HuH-7.5 (cell line): ENCODE measurements at regions not wholly inside any gene's neighbourhood (a gene's known extent, or its start where the extent isn't known, plus 50 kb on each side); places are given as distances from the start of the nearest gene placed in this dataset.

Experiments
- DNase-seq: peaks from one replicate; pipeline ENCODE4 v3.0.0; 2011; ENCODE audit warnings: low spot score

DNA sequence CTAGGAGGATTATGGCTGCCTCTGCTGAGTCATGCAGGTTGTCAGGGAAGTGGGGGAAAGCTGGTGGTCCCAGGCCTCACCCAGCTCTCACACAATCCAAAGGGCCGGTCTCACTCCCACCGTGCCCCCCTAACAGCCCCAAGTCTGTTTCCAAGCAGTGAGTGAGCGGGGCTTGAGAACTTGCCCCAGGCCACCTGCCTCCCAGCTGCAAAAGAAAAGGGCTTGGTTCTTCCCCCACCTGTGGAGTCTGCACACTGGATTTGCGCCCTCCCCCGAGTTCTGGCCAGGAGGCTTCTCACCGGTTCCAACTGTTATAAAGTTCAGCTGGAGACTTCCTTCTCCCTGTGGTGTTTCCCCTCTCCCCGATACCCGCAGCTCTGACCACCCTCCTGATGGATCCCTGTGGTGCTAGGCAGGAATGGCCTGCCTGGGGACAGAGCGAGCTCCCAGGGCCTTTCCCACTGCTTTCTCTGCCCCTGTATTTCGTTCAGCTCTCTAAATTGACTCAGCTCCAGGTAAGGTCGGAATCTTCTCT lies 222.3 kb downstream of the BARHL2 start:
- DNase-seq: no peak

GRCh38 chr1:90488451-90488850 lies 228.7 kb downstream of the BARHL2 start:
- DNase-seq: no peak

DNA sequence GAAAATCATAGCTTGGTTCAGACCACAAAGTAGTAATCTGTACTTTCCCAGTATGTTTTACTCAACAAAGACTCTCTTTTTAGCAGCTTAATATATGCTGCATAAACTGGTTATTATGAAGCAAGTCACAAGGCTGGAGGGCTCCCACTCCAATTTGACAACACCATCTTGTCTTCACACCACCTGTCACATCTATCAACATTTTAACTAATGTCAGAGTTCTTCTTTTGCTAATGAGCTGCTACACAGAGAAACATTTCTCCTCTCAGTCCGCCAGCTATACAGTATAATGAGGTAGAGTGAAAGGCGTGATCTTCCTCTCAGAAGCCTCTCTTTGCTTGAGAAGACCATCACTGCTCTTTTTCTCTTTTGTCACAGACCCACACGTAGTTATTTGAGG lies 230.1 kb downstream of the BARHL2 start:
- no peak for DNase-seq

GRCh38 chr1:90486134-90486824 lies 230.8 kb downstream of the BARHL2 start:
- DNase-seq: no peak

GRCh38 chr1:90480271-90480835 lies 236.7 kb downstream of the BARHL2 start:
- DNase-seq: no peak

DNA sequence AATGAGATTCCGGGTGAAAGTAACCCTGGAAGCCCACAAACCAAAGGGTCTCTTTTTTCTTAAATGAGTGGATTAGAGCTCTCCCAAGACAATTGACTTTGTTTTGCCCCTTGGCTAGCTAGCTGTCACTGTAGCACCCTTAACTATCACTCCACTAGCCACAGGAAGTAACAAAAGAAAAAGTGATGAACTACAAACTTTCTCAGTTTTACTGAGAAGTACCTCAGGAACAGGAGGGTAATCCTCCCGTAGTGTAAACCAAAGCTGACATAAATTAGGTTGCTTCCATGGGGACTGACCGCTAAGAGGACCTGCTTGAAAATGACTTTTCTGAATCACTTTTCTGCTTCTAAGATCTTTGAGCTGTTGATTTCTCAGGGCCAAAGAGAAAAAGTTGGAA lies 240.1 kb downstream of the BARHL2 start:
- DNase-seq: no peak

GRCh38 chr1:90476411-90476810 lies 240.7 kb downstream of the BARHL2 start:
- no peak for DNase-seq

DNA sequence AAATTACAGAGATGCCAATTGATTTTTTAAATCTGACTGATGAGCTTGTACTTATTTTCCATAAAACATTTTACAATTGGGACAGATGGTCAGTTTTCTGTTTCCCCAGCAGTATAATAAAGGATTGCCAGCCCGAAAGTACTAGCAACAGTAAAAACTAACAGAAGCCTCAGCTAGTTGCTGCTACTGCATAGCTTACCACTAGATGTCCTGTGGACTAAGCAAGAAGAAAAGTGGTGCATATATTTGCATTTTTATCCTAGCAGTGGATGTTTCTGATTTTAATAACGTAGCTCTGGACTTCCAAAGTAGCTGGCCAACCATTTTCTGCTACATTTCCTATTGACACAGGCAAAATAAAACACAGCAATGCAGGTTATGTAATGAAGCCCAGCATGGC lies 241.5 kb downstream of the BARHL2 start:
- DNase-seq: no peak

- no peak for DNase-seq
Measured at GRCh38 chr1:90474731-90475130, 242.4 kb downstream of the BARHL2 start.

DNA sequence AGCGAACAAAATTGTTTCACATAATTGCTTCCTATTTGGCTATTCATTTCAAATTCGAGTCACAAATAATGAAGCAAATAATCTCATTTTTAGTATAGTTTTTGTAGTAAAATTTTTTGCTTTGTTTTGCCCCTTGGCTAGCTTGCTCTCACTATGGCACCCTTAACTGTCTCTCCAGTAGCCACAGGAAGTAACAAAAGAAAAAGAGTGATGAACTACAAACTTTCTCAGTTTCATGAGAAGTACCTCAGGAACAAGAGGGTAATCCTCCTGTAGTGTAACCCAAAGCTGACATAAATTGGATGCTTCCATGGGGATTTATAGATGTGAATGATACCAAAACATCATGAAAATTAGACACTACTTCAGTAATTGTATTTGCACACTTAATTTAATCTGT lies 242.9 kb downstream of the BARHL2 start:
- DNase-seq: no peak

GRCh38 chr1:90472775-90473174 lies 244.3 kb downstream of the BARHL2 start:
- no peak for DNase-seq

- DNase-seq: no peak
Measured at GRCh38 chr1:90459570-90459969, 257.5 kb downstream of the BARHL2 start.

- no peak for DNase-seq
Measured at GRCh38 chr1:90457985-90458384, 259.1 kb downstream of the BARHL2 start.

DNA sequence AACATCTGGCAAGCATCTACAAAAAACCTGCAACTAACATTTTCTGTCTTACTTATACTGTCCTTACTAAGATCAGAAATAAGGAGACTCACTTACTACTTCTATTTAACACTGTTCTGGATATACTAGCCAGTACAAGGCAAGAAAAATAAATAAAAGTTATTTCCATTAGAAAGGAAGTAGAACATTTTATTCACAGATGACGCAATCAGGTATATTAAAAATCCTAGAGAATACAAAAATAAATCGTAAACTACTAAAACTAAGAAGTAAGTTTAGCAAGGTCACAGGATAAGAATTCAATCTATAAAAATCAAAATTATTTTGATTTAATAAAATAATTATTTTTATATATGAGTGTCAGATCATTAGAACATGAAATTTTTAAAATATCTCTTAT lies 264.6 kb downstream of the BARHL2 start:
- no peak for DNase-seq

GRCh38 chr1:90443354-90443753 lies 273.7 kb downstream of the BARHL2 start:
- DNase-seq: no peak

DNA sequence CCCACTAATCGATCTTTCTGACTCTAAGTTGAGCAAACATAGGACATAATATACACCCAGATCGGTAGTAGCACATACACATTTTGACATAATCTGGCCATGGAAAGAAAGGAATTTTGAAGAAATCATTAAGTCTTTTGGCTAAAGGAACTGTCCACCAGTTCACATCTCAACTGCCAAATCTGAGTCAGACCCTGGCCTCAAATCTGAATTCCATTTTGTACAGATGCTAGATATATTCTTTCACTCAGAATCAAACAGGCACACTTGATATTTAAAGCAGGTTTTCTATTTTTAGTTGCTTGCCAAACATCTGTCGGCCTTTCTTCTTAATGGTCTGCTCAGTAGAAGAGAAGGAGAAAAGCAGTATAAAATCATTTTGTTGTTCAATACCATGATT lies 281.8 kb downstream of the BARHL2 start:
- no peak for DNase-seq

DNA sequence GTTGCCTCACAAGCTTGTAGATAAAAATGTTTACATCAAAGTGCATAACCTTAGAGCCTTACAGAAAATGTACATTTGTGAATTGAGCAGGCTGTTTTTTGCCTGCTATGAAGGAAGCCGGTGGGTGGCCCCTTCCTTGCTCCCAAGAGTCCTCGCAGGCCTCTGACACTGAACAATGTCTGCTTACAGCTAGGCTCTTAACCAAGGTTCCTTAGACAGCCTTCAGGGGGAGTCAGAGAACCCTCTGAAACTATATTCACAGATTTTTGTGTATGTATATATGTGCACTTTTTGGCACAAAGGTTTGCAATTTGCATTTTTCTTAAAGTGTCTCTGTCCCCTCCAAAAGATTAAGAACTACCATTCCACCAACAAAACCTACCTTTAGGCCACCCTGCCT lies 282.6 kb downstream of the BARHL2 start:
- DNase-seq: no peak

GRCh38 chr1:90417126-90417525 lies 300.0 kb downstream of the BARHL2 start:
- DNase-seq: no peak

DNA sequence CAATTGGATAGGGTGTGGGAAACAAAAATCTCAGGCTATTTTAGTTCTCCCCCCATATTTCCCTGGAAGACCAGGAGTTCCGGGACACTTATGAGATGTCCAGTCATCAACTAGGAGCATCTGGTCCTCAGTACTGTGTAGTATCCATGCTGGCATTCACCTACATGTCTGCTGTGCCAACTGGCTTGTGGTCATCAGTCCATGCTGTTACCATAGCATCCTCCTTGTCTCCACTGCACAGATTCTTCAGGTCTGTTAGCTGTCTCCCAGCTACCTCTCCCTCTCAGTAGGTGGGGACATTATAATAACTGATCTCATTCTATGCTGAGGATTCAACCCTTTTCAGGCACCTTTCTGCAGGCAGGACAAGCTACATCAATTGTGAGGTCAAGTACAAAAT lies 302.9 kb downstream of the BARHL2 start:
- no peak for DNase-seq

DNA sequence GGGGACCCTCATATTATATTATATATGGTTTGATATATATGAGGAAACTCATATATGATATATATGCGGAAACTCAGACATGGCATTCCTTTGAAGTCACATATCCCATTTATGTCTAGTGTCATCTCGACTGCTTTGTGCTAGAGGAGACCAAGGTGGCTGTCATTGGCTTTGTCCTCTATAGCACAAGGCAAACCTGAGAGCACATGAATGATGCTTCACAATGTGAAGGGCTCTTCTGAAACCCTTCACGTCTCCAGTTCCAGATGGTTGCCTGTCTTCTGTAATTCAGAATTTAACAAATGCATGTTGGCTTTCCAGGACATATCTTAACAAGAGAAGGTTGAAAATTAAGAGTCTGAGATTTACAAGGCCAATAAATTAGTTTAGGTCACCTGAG lies 303.6 kb downstream of the BARHL2 start:
- DNase-seq: no peak

GRCh38 chr1:90412563-90412962 lies 304.5 kb downstream of the BARHL2 start:
- DNase-seq: no peak

GRCh38 chr1:90411185-90411584 lies 305.9 kb downstream of the BARHL2 start:
- no peak for DNase-seq

- no peak for DNase-seq
Measured at GRCh38 chr1:90407737-90408136, 309.4 kb downstream of the BARHL2 start.

DNA sequence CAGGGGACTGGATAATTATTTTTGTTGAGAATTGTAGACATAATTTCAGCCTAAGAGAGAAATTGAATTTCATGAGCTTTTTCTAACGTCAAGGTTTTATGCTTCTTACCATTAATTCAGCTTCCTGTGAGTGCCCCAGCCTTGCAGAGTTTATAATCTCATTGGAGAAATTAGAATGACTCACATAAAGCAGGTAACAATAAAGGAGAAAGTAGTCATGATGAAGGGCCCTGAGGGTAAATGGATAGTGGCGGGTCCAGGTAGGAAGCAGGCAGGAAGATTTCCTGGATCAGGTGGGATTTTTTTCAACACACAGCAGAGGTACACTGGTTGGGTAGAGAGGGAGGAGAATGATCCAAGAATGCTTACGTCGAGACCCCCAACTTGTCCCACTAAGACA lies 311.4 kb downstream of the BARHL2 start:
- no peak for DNase-seq
